IPS-18a (cell line): ENCODE measurements at regions not wholly inside any gene's neighbourhood (a gene's known extent, or its start where the extent isn't known, plus 50 kb on each side); places are given as distances from the start of the nearest gene placed in this dataset.

Source experiments
- H3K27ac ChIP-seq: one replicate; pipeline ENCODE4 v1.5.1; 2013; ENCODE audit warnings: low read length
- H3K27me3 ChIP-seq: one replicate; pipeline ENCODE4 v1.6.1; 2013; ENCODE audit warnings: mild to moderate bottlenecking, low read length; ENCODE audit not compliant: control insufficient read depth, insufficient read depth
- H3K36me3 ChIP-seq: one replicate; pipeline ENCODE4 v1.6.1; 2013; ENCODE audit warnings: low read depth, low read length; ENCODE audit not compliant: control insufficient read depth
- H3K4me1 ChIP-seq: one replicate; pipeline ENCODE4 v1.6.1; 2013; ENCODE audit warnings: low read depth, low read length; ENCODE audit not compliant: control insufficient read depth
- H3K4me3 ChIP-seq: one replicate; pipeline ENCODE4 v1.5.1; 2013; ENCODE audit warnings: low read length
- H3K9ac ChIP-seq: one replicate; pipeline ENCODE4 v1.6.1; 2013; ENCODE audit warnings: mild to moderate bottlenecking, low read length, moderate library complexity
- H3K9me3 ChIP-seq: one replicate; pipeline ENCODE4 v1.6.1; 2013; ENCODE audit warnings: low read depth, low read length; ENCODE audit not compliant: control insufficient read depth

GRCh38 chr1:229028544-229028943 is 242.4 kb upstream of the RAB4A start:
- H3K27me3 ChIP-seq: peaks cover 45% of the 10 kb centered on the region
- no peak overlapping the region for H3K4me3 ChIP-seq
- no peak overlapping the region for H3K9ac ChIP-seq
- H3K36me3 ChIP-seq: no peaks in the 10 kb centered on the region
- no peaks in the 10 kb centered on the region for H3K9me3 ChIP-seq
- peaks cover 42% of the 10 kb centered on the region for H3K4me1 ChIP-seq
- H3K27ac ChIP-seq: no peak overlapping the region

- H3K36me3 ChIP-seq: no peaks in the 10 kb centered on the region
- H3K4me1 ChIP-seq: peaks cover 42% of the 10 kb centered on the region
- H3K9me3 ChIP-seq: no peaks in the 10 kb centered on the region
- no peak overlapping the region for H3K9ac ChIP-seq
- no peak overlapping the region for H3K27ac ChIP-seq
- H3K4me3 ChIP-seq: no peak overlapping the region
- H3K27me3 ChIP-seq: peaks cover 39% of the 10 kb centered on the region
These were observed 241.7 kb upstream of the RAB4A start for GRCh38 chr1:229028987-229029878.

- H3K4me1 ChIP-seq: peaks cover 42% of the 10 kb centered on the region
- H3K36me3 ChIP-seq: no peaks in the 10 kb centered on the region
- H3K9me3 ChIP-seq: no peaks in the 10 kb centered on the region
- H3K4me3 ChIP-seq: no peak overlapping the region
- H3K9ac ChIP-seq: no peak overlapping the region
- no peak overlapping the region for H3K27ac ChIP-seq
- peaks cover 36% of the 10 kb centered on the region for H3K27me3 ChIP-seq
These were observed 241.1 kb upstream of the RAB4A start for GRCh38 chr1:229029879-229030235.

GRCh38 chr1:229030630-229031029 is 240.3 kb upstream of the RAB4A start:
- no peaks in the 10 kb centered on the region for H3K9me3 ChIP-seq
- no peak overlapping the region for H3K27ac ChIP-seq
- no peak overlapping the region for H3K4me3 ChIP-seq
- no peak overlapping the region for H3K9ac ChIP-seq
- H3K27me3 ChIP-seq: peaks cover 32% of the 10 kb centered on the region
- H3K4me1 ChIP-seq: peaks cover 42% of the 10 kb centered on the region
- no peaks in the 10 kb centered on the region for H3K36me3 ChIP-seq

GRCh38 chr1:229031061-229031460 is 239.8 kb upstream of the RAB4A start:
- Histone ChIP-seq H3K4me1 (peaks cover 42% of the 10 kb centered on the region), H3K9ac (no peak overlapping the region), H3K27ac (no peak overlapping the region), H3K27me3 (peaks cover 31% of the 10 kb centered on the region), H3K36me3 (no peaks in the 10 kb centered on the region), H3K9me3 (no peaks in the 10 kb centered on the region), H3K4me3 (no peak overlapping the region)

GRCh38 chr1:229031481-229032341 is 239.2 kb upstream of the RAB4A start:
- H3K4me1 ChIP-seq: peaks cover 37% of the 10 kb centered on the region
- H3K4me3 ChIP-seq: no peak overlapping the region
- no peak overlapping the region for H3K9ac ChIP-seq
- no peak overlapping the region for H3K27ac ChIP-seq
- H3K36me3 ChIP-seq: no peaks in the 10 kb centered on the region
- no peaks in the 10 kb centered on the region for H3K9me3 ChIP-seq
- peaks cover 24% of the 10 kb centered on the region for H3K27me3 ChIP-seq

- Histone ChIP-seq H3K4me3 (no peak overlapping the region), H3K27me3 (peaks cover 18% of the 10 kb centered on the region), H3K36me3 (no peaks in the 10 kb centered on the region), H3K4me1 (peaks cover 32% of the 10 kb centered on the region), H3K9ac (no peak overlapping the region), H3K27ac (no peak overlapping the region), H3K9me3 (no peaks in the 10 kb centered on the region)
These were observed 238.5 kb upstream of the RAB4A start for GRCh38 chr1:229032375-229032774.

- Histone ChIP-seq H3K9me3 (no peaks in the 10 kb centered on the region), H3K4me3 (no peak overlapping the region), H3K36me3 (no peaks in the 10 kb centered on the region), H3K27me3 (peaks cover 16% of the 10 kb centered on the region), H3K27ac (no peak overlapping the region), H3K9ac (no peak overlapping the region), H3K4me1 (peaks cover 23% of the 10 kb centered on the region)
These were observed 237.4 kb upstream of the RAB4A start for GRCh38 chr1:229033480-229033879.

GRCh38 chr1:229034342-229034741 is 236.6 kb upstream of the RAB4A start:
- H3K4me1 ChIP-seq: peaks cover 18% of the 10 kb centered on the region
- H3K9ac ChIP-seq: no peak overlapping the region
- peaks cover 8% of the 10 kb centered on the region for H3K27me3 ChIP-seq

GRCh38 chr1:229035054-229035747 is 235.7 kb upstream of the RAB4A start:
- Histone ChIP-seq H3K27ac (no peak overlapping the region), H3K9me3 (no peaks in the 10 kb centered on the region), H3K27me3 (peaks cover 5% of the 10 kb centered on the region), H3K36me3 (no peaks in the 10 kb centered on the region), H3K9ac (no peak overlapping the region), H3K4me1 (peaks cover 16% of the 10 kb centered on the region), H3K4me3 (no peak overlapping the region)

More at GRCh38 chr1:229034342-229034741, 236.6 kb upstream of the RAB4A start:
- no peak overlapping the region for H3K4me3 ChIP-seq
- no peaks in the 10 kb centered on the region for H3K9me3 ChIP-seq
- no peaks in the 10 kb centered on the region for H3K36me3 ChIP-seq
- no peak overlapping the region for H3K27ac ChIP-seq

GRCh38 chr1:229035748-229036082 is 235.2 kb upstream of the RAB4A start:
- Histone ChIP-seq H3K4me1 (peaks cover 15% of the 10 kb centered on the region), H3K27me3 (no peaks in the 10 kb centered on the region), H3K9ac (no peak overlapping the region), H3K36me3 (no peaks in the 10 kb centered on the region), H3K4me3 (no peak overlapping the region), H3K9me3 (no peaks in the 10 kb centered on the region), H3K27ac (no peak overlapping the region)
